ENCODE measurements at regions not wholly inside any gene's neighbourhood (a gene's known extent, or its start where the extent isn't known, plus 50 kb on each side); places are given as distances from the start of the nearest gene placed in this dataset.

DNA sequence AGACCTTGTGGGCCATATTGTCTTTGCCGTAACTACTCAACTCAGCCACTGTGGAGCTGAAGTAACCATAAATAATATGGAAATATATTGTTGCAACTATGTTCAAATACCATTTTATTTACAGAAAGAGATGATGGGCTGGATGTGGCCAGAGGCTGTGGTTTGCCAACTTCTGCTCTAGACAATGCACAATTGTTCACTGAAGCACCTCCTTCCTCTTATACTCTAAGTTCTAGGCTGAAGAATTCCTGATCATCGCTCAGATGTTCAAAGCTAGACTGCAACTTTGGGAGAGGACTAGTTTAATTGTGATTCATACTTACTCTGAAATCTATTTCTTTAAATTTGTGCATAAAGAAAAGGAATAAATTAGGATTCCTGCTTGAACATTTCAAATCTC lies 245.0 kb downstream of the TAF11L14 start:
- in situ Hi-C loops (cut with HindIII; ENCODE audit: low pct_unique_long_range_greater_than_20kb, low sequenced_read_pairs) (no loop called here), intact Hi-C loops (cut with micrococcal nuclease; ENCODE audit: unreplicated experiment) (no loop called here)
- ATAC-seq, result no peak
- CTCF ChIA-PET, result no interaction called here
- Histone ChIP-seq H3K27me3 (ENCODE audit: control insufficient read depth, insufficient read depth, low read length) (no peaks in the 10 kb centered on the region), H3K4me1 (ENCODE audit: control insufficient read depth, insufficient read depth, low read length) (no peaks in the 10 kb centered on the region), H3K36me3 (ENCODE audit: control insufficient read depth, insufficient read depth, low read length) (no peaks in the 10 kb centered on the region), H3K27ac (ENCODE audit: low read length) (no peak overlapping the region), H3K9me3 (ENCODE audit: control insufficient read depth, insufficient read depth, low read depth, low read length) (no peaks in the 10 kb centered on the region), H3K4me3 (ENCODE audit: low read depth in 2 of 2, low read length in 2 of 2) (no peak overlapping the region)
- no peak for DNase-seq (ENCODE audit: low read depth, low spot score)
- no TSS peak for BruUV-seq (replicated peaks)
- TF ChIP-seq SIN3A (IDR thresholded peaks at IDR 0.05; ENCODE audit: borderline replicate concordance, insufficient read depth, low read depth, low read length) (no peak), POLR2AphosphoS5 (IDR thresholded peaks at IDR 0.05; ENCODE audit: low read depth, low read length) (no peak), TCF7L2 (IDR thresholded peaks at IDR 0.05; ENCODE audit: low read depth, low read length) (no peak)
- TF ChIP-seq, protein P1, sequence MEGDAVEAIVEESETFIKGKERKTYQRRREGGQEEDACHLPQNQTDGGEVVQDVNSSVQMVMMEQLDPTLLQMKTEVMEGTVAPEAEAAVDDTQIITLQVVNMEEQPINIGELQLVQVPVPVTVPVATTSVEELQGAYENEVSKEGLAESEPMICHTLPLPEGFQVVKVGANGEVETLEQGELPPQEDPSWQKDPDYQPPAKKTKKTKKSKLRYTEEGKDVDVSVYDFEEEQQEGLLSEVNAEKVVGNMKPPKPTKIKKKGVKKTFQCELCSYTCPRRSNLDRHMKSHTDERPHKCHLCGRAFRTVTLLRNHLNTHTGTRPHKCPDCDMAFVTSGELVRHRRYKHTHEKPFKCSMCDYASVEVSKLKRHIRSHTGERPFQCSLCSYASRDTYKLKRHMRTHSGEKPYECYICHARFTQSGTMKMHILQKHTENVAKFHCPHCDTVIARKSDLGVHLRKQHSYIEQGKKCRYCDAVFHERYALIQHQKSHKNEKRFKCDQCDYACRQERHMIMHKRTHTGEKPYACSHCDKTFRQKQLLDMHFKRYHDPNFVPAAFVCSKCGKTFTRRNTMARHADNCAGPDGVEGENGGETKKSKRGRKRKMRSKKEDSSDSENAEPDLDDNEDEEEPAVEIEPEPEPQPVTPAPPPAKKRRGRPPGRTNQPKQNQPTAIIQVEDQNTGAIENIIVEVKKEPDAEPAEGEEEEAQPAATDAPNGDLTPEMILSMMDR (IDR thresholded peaks at IDR 0.05), result no peak
- TF ChIP-seq, protein P2, sequence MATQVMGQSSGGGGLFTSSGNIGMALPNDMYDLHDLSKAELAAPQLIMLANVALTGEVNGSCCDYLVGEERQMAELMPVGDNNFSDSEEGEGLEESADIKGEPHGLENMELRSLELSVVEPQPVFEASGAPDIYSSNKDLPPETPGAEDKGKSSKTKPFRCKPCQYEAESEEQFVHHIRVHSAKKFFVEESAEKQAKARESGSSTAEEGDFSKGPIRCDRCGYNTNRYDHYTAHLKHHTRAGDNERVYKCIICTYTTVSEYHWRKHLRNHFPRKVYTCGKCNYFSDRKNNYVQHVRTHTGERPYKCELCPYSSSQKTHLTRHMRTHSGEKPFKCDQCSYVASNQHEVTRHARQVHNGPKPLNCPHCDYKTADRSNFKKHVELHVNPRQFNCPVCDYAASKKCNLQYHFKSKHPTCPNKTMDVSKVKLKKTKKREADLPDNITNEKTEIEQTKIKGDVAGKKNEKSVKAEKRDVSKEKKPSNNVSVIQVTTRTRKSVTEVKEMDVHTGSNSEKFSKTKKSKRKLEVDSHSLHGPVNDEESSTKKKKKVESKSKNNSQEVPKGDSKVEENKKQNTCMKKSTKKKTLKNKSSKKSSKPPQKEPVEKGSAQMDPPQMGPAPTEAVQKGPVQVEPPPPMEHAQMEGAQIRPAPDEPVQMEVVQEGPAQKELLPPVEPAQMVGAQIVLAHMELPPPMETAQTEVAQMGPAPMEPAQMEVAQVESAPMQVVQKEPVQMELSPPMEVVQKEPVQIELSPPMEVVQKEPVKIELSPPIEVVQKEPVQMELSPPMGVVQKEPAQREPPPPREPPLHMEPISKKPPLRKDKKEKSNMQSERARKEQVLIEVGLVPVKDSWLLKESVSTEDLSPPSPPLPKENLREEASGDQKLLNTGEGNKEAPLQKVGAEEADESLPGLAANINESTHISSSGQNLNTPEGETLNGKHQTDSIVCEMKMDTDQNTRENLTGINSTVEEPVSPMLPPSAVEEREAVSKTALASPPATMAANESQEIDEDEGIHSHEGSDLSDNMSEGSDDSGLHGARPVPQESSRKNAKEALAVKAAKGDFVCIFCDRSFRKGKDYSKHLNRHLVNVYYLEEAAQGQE (IDR thresholded peaks at IDR 0.05; ENCODE audit: insufficient read depth in 1 of 2, low read depth in 2 of 2, low read length in 1 of 2), result no peak
- POLR2A ChIA-PET, result no interaction called here

DNA sequence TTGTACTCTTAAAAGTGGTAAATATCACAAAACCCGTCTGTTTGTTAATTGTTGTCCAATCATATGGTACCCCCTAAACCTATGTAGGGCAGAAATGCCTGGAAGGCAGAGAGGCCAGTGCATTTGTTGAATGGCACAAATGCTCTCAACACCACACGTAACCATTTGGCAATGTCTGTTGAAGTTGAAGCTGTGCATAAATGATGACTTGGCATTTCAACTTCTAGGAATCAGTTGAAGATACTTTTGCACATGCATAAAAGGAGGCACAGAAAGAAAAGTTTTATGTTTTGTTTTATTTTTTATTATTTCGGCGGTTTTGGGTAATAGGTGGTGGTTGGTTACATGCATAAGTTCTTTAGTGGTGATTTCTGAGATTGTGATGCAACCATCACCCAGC lies 246.6 kb downstream of the TAF11L14 start:
- Histone ChIP-seq H3K36me3 (ENCODE audit: control insufficient read depth, insufficient read depth, low read length) (no peaks in the 10 kb centered on the region), H3K4me1 (ENCODE audit: control insufficient read depth, insufficient read depth, low read length) (no peaks in the 10 kb centered on the region), H3K4me3 (ENCODE audit: low read depth in 2 of 2, low read length in 2 of 2) (no peak overlapping the region), H3K27ac (ENCODE audit: low read length) (no peak overlapping the region), H3K27me3 (ENCODE audit: control insufficient read depth, insufficient read depth, low read length) (no peaks in the 10 kb centered on the region), H3K9me3 (ENCODE audit: control insufficient read depth, insufficient read depth, low read depth, low read length) (no peaks in the 10 kb centered on the region)
- POLR2A ChIA-PET, result no interaction called here
- no TSS peak for BruUV-seq (replicated peaks)
- CTCF ChIA-PET, result no interaction called here
- TF ChIP-seq, protein P2 (IDR thresholded peaks at IDR 0.05; ENCODE audit: insufficient read depth in 1 of 2, low read depth in 2 of 2, low read length in 1 of 2), result no peak
- TF ChIP-seq SIN3A (IDR thresholded peaks at IDR 0.05; ENCODE audit: borderline replicate concordance, insufficient read depth, low read depth, low read length), result no peak
- no peak for TF ChIP-seq POLR2AphosphoS5 (IDR thresholded peaks at IDR 0.05; ENCODE audit: low read depth, low read length)
- no peak for TF ChIP-seq TCF7L2 (IDR thresholded peaks at IDR 0.05; ENCODE audit: low read depth, low read length)
- TF ChIP-seq, protein P1 (IDR thresholded peaks at IDR 0.05), result no peak
- DNase-seq (ENCODE audit: low read depth, low spot score) (no peak), ATAC-seq (no peak)
- in situ Hi-C loops (cut with HindIII; ENCODE audit: low pct_unique_long_range_greater_than_20kb, low sequenced_read_pairs), result no loop called here
- intact Hi-C loops (cut with micrococcal nuclease; ENCODE audit: unreplicated experiment), result no loop called here
